GM18907 (cell line): ENCODE measurements at regions not wholly inside any gene's neighbourhood (a gene's known extent, or its start where the extent isn't known, plus 50 kb on each side); places are given as distances from the start of the nearest gene placed in this dataset.
A peak's percentile ranks its signal among the peaks of the same experiment; 100 is the strongest.

Experiments used
- ATAC-seq: cut with Tn5 transposase; IDR thresholded peaks from one replicate; pipeline ENCODE4 v1.9.1; 2021; ENCODE audit warnings: mild to moderate bottlenecking, moderate library complexity; ENCODE audit not compliant: unreplicated experiment

- ATAC-seq = no peak
Observed at GRCh38 chr3:106014971-106015370, 146.2 kb upstream of the CBLB start.

- ATAC-seq = no peak
Observed at GRCh38 chr3:106018102-106018501, 149.3 kb upstream of the CBLB start.

- no peak for ATAC-seq
Observed at GRCh38 chr3:106018929-106019550, 150.2 kb upstream of the CBLB start.

- no peak for ATAC-seq
Observed at GRCh38 chr3:106022913-106023312, 154.1 kb upstream of the CBLB start.

GRCh38 chr3:106025151-106025722 lies 156.4 kb upstream of the CBLB start:
- no peak for ATAC-seq

- ATAC-seq = no peak
Observed at GRCh38 chr3:106029954-106030626, 161.3 kb upstream of the CBLB start.

DNA sequence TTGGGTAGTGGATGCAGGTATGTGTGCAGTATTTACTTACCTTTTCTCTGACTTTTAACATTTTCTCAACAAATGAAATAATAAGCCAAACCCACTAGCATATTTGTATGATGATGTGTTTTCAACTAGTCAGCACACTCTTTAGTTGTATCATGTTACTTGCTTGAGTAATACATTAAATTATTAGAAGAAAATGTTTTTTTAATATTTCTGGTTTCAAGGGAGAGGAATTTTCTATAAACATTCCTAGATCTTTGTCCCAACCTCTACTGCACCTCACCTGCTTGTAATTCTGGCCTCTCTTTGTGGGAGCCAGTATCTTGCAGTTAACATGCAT lies 161.8 kb upstream of the CBLB start:
- ATAC-seq = no peak

DNA sequence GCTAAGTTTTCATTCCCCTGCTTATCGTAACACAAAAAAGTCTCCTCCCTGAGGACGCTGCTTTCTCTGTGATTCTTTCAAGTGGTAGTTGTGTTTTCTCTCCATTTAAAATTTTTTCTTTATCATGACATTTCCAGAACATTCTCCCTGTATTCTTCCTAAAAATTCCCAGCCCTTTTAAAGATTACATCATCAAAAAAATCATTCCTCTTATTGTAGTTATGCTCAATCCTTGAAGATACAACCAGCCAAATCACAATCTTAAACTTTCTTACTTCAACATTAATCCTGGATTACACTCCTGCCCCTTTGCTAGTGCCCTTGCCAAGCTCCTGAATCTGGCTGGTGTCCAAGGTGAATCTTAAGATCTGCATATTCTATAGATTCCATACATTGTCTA lies 163.7 kb upstream of the CBLB start:
- ATAC-seq = no peak

DNA sequence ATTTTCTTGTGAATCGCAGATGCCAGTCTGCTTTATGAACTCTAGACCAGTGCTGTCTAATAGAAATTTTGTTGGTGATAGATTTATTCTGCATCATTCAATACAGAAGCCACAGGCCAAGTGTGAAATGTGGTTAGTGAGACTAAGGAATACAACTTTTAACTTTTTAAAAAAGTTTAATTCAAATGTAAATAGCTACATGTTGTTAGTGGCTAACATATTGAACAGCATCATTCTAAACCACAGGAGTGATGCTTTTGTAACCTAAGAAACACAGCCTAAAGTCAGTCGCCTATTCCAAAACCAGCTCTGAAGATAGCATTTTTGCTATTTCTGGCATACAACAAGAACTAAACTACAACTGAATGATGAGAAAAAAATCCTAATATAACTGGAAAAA lies 164.8 kb upstream of the CBLB start:
- no peak for ATAC-seq

DNA sequence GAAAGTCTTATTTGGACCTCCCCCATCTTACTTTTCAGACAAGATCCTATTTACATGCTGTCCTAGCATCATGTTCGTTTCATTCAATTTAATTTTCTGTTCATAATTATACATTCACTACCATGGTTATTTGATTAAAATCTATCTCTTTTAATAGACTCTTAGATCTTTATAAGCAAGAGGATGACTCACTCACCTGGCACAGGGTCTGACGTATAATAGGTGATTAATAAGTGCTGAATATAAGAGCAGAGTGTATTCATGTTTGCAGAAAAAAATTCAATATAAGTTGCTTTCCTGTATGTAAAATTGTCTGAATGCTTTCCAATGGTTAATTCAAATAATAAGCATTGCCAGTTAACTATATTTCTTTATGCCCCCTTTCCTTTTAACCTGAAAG lies 165.5 kb upstream of the CBLB start:
- no peak for ATAC-seq

DNA sequence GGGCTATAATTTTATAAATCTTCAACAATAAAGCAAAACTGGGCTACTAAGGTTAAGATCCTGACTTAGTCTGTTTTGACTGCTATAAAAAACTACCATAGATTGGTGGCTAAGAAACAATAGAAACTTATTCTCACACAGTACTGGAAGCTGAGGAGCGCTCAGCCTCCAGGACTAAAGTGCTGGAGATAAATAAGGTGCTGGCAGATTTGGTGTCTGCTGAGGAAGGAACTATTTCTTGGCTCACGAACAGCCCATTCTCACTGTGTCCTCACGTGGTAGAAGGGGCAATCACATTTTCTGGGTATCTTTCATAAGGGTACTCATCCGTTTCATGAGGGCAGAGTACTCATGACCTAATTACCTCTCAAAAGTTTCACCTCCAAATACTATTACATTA lies 166.8 kb upstream of the CBLB start:
- no peak for ATAC-seq

- no peak for ATAC-seq
Observed at GRCh38 chr3:106036696-106037095, 167.9 kb upstream of the CBLB start.

GRCh38 chr3:106047221-106047620 lies 178.4 kb upstream of the CBLB start:
- no peak for ATAC-seq

GRCh38 chr3:106048946-106049481 lies 180.2 kb upstream of the CBLB start:
- no peak for ATAC-seq

DNA sequence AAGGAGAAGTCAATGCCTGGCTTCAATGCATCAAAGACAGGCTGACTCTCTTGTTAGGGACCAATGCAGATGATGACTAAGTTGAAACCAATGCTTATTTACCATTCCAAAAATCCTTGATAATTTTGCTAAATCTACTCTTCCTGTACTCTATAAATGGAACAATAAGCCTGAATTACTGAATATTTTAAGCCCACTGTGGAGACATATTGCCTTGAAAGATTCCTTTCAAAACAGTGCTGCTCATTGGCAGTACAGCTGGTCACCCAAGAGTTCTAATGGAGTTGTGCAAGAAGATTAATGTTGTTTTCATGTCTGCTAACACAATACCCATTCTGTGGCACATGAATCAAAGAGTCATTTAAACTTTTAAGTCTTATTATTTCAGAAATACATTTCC lies 181.0 kb upstream of the CBLB start:
- no peak for ATAC-seq

GRCh38 chr3:106056931-106057330 lies 188.1 kb upstream of the CBLB start:
- no peak for ATAC-seq

DNA sequence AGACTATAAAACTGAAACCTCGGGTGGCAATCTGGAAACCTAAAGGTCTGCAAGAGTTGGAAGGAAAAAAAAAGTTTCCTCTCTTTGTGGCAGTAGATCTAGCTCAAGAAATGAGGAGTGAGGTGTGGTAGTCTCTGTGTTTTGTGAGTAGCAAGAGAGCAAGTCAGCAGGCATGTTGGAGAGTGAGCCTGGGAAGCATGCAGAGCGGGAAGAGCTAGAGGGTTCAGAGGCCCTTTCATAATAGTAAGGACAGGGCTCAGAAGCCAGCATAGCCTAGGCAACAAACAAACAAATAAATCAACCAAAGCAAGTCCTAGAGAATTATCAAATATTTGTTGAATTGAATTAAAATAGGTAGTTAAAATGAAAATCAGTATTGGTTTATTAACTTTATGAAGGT lies 189.7 kb upstream of the CBLB start:
- ATAC-seq = no peak

GRCh38 chr3:106059953-106060517 lies 191.2 kb upstream of the CBLB start:
- ATAC-seq = no peak

GRCh38 chr3:106063909-106064308 lies 195.1 kb upstream of the CBLB start:
- no peak for ATAC-seq

- no peak for ATAC-seq
Observed at GRCh38 chr3:106065831-106066230, 197.0 kb upstream of the CBLB start.

GRCh38 chr3:106067711-106068110 lies 198.9 kb upstream of the CBLB start:
- ATAC-seq = peak; percentile 76

DNA sequence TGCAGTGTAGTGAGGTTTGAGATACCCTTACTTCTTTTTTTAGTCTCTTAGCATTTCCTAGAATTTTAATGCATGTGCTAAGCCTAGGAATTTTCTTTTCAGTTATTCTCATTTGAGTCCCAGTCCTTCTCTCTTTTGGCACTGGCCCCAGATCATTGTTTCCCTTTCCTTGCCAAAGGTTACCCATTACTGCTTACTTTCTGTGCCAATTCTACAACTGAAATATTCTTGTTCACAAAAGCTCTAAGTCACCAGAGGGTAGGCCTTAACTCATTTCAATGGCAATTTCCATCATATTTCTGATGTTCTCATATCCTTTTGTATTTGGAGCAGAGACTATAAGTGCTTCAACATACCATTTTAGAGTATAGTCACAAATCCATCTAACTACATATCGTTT lies 199.6 kb upstream of the CBLB start:
- no peak for ATAC-seq
